ENCODE measurements at regions not wholly inside any gene's neighbourhood (a gene's known extent, or its start where the extent isn't known, plus 50 kb on each side); places are given as distances from the start of the nearest gene placed in this dataset.

DNA sequence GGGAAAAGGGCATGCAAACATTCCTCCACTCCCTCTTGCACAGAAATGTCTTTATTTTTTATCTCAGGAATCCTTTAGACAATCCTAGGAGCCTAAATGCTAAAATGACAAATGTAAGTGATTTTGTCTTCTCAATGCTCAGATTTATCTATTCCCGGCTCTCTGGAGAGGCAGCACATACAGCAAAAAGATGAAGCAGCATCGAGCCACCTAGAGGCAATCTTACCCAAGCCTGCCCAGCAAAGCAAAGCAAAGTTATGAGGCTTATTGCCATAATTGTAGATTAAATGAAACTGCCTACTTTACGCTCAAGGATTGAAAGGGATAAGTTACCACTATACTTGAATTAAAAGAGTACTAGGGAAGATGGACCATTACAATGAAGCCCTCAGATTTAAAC is 750.4 kb upstream of the NR2F2 start:
- ATAC-seq: no peak
- intact Hi-C loops (cut with micrococcal nuclease): no loop called here
- Mint-ChIP-seq H3K9me3 (no peaks in the 10 kb centered on the region), H3K4me3 (no peak overlapping the region), H3K27me3 (peaks cover 12% of the 10 kb centered on the region), H3K4me1 (ENCODE audit: low read depth) (no peaks in the 10 kb centered on the region), H3K27ac (no peak overlapping the region), H3K36me3 (ENCODE audit: low read depth) (no peaks in the 10 kb centered on the region)
- DNase-seq: no peak
- POLR2A ChIA-PET: no interaction called here
- CTCF ChIA-PET: no interaction called here
- TF ChIP-seq, protein P1, sequence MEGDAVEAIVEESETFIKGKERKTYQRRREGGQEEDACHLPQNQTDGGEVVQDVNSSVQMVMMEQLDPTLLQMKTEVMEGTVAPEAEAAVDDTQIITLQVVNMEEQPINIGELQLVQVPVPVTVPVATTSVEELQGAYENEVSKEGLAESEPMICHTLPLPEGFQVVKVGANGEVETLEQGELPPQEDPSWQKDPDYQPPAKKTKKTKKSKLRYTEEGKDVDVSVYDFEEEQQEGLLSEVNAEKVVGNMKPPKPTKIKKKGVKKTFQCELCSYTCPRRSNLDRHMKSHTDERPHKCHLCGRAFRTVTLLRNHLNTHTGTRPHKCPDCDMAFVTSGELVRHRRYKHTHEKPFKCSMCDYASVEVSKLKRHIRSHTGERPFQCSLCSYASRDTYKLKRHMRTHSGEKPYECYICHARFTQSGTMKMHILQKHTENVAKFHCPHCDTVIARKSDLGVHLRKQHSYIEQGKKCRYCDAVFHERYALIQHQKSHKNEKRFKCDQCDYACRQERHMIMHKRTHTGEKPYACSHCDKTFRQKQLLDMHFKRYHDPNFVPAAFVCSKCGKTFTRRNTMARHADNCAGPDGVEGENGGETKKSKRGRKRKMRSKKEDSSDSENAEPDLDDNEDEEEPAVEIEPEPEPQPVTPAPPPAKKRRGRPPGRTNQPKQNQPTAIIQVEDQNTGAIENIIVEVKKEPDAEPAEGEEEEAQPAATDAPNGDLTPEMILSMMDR (IDR thresholded peaks at IDR 0.05): no peak

DNA sequence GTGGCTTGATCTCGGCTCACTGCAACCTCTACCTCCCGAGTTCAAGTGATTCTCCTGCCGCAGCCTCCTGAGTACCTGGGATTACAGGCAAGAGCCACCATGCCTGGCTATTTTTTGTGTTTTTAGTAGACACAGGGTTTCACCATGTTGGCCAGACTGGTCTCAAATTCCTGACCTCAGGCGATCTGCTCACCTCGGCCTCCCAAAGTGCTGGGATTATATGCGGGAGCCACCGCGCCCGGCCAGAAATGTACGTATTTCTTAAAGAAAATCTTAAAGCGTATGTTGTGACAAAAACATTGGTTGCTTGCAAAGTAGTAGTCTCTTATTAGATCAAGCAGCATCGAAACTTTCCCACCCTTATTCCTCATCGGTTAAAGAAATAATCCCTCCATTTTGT is 748.9 kb upstream of the NR2F2 start:
- CTCF ChIA-PET: no interaction called here
- POLR2A ChIA-PET: no interaction called here
- TF ChIP-seq, protein P1 (IDR thresholded peaks at IDR 0.05): no peak
- Mint-ChIP-seq H3K27ac (no peak overlapping the region), H3K27me3 (peaks cover 12% of the 10 kb centered on the region), H3K36me3 (ENCODE audit: low read depth) (no peaks in the 10 kb centered on the region), H3K9me3 (no peaks in the 10 kb centered on the region), H3K4me1 (ENCODE audit: low read depth) (no peaks in the 10 kb centered on the region), H3K4me3 (no peak overlapping the region)
- no peak for ATAC-seq
- DNase-seq: no peak
- intact Hi-C loops (cut with micrococcal nuclease): no loop called here

DNA sequence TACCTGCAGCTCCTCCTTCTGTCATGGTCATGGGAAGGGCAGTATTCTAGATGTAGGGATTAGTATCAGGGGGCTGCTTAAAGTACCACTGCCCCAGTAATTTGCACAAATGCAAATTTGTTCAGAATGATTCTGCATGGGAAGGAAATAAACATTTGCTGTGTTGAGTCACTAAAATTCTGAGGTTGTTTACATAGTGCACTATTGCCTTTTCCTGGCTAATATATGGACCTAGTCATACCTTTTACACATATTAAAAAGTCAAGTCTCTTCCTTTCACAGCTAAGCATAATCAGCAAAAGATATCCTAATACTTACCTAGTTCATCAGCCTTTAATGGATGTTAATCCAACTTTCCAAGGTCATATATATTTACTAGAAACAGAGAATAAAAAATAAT is 746.4 kb upstream of the NR2F2 start:
- CTCF ChIA-PET: no interaction called here
- Mint-ChIP-seq H3K9me3 (no peaks in the 10 kb centered on the region), H3K27ac (no peak overlapping the region), H3K27me3 (peaks cover 6% of the 10 kb centered on the region), H3K36me3 (ENCODE audit: low read depth) (no peaks in the 10 kb centered on the region), H3K4me3 (no peak overlapping the region), H3K4me1 (ENCODE audit: low read depth) (no peaks in the 10 kb centered on the region)
- TF ChIP-seq, protein P1 (IDR thresholded peaks at IDR 0.05): no peak
- intact Hi-C loops (cut with micrococcal nuclease): no loop called here
- POLR2A ChIA-PET: no interaction called here
- DNase-seq (no peak), ATAC-seq (no peak)

DNA sequence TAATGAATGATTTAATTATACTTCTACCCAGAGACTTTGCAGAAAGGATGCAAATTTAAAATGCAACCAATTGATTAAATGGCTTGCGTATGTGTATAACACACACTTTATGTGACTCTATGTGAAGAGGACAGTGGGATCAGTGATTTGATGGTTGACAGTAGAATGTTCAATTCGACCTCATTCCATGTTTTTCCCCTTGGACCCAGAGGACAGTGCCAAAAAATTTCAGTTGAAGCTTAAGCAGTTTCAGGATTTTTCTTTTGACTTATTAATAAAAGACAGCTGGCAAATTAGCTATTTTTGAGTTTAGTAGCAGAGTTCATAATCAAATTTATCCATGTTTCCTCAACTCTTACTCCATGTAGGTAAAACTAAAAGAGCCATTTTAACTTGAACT is 742.4 kb upstream of the NR2F2 start:
- no peaks in the 10 kb centered on the region for H3K36me3 Mint-ChIP-seq (ENCODE audit: low read depth)
- ChIA-PET CTCF (no interaction called here), POLR2A (no interaction called here)
- no peak for DNase-seq
- TF ChIP-seq, protein P1 (IDR thresholded peaks at IDR 0.05): no peak
- no peak overlapping the region for H3K4me3 Mint-ChIP-seq
- no peak overlapping the region for H3K27ac Mint-ChIP-seq
- intact Hi-C loops (cut with micrococcal nuclease): no loop called here
- H3K27me3 Mint-ChIP-seq: peaks cover 9% of the 10 kb centered on the region
- H3K4me1 Mint-ChIP-seq (ENCODE audit: low read depth): no peaks in the 10 kb centered on the region
- no peak for ATAC-seq
- H3K9me3 Mint-ChIP-seq: no peaks in the 10 kb centered on the region

DNA sequence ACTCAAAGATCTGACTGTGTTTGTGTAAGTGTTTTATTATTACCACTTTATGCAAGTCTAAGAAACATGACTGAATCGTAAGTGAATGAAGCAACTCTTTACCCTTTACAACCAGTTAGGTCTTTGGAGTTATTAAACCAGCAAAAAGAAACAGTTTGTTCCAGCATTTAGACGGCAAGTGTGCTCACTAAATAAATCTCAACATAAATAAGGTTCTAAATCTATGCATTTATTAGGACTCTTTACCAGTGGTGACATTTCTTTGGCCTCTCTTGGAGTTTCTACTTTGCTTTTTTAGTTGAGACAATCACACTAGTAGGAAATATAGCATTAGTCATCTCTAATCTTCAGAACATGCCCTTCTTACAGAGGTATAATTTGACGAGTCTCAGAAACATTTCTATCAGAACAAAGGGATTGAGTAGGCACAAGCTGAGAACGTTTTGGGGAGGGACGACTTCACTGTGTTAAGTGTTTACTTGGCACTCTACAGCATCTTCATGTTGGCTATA is 739.9 kb upstream of the NR2F2 start:
- ATAC-seq (no peak), DNase-seq (no peak)
- Mint-ChIP-seq H3K4me1 (ENCODE audit: low read depth) (no peaks in the 10 kb centered on the region), H3K9me3 (no peaks in the 10 kb centered on the region), H3K4me3 (no peak overlapping the region), H3K27ac (no peak overlapping the region), H3K36me3 (ENCODE audit: low read depth) (no peaks in the 10 kb centered on the region), H3K27me3 (peaks cover 9% of the 10 kb centered on the region)
- intact Hi-C loops (cut with micrococcal nuclease): no loop called here
- POLR2A ChIA-PET: interaction anchor here (0.6 kb wide), 1 partner anchor 316 kb away, joined by 3 read pairs; no protein-coding TSS in a partner anchor
- CTCF ChIA-PET: no interaction called here
- TF ChIP-seq, protein P1 (IDR thresholded peaks at IDR 0.05): no peak

Data from activated CD8-positive, alpha-beta T cell treated with anti-CD3 and anti-CD28 coated beads for 36 hours (primary cell).